NCI-H526 treated with DMSO at 0.1 percent for 48 hours (cell line): ENCODE measurements at regions not wholly inside any gene's neighbourhood (a gene's known extent, or its start where the extent isn't known, plus 50 kb on each side); places are given as distances from the start of the nearest gene placed in this dataset.
A peak's percentile ranks its signal among the peaks of the same experiment; 100 is the strongest.

ENCODE experiments used
- DNase-seq: peaks from one replicate; lab custom pipeline; 2025; lab: John Stamatoyannopoulos, UW

- peak; percentile 81 for DNase-seq
These were observed 61.7 kb upstream of the PSD2 start for GRCh38 chr5:139733698-139734538.

- no peak for DNase-seq
These were observed 61.1 kb upstream of the PSD2 start for GRCh38 chr5:139734539-139734916.

GRCh38 chr5:139738193-139739149 lies 57.1 kb upstream of the PSD2 start:
- DNase-seq: no peak

DNA sequence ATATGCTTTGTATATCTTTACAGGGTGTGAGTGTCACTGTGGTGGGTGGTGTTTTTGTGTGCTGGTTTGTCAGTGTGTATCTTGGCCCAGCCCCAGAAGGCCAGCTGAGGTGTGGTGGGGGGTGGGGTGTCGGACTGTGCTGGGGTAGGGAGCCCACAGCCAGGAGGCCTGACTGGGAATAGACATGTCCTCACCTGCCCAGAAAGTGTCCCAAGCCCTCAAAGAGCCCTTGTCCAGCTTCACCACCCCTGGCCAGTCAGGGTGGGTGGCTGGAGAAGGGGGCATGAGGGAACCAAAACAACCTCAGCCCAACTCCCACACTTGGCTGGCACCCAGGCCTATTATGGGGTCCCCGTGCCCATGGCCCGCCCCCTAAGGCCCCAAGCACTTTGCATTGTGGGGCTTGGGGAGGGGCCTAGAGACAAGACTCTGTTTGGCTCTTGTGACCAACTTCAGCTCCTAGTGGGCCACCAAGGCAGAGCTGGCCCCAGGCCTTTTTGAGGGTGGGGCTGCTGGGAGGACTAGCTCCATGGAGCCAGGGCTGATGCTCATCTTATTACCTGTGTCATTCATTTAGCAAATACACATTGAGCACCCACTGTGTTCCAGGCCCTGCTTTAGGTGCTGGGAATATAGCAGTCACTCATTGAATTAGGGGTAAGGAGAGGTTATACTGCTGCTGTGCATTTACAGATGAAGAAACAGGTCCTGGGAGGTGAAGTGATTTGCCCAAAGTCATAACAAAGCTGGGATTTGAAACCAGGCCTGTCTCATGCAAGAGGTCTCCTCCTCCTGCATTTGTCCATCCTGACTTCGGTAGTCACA lies 56.2 kb upstream of the PSD2 start:
- DNase-seq: no peak

DNA sequence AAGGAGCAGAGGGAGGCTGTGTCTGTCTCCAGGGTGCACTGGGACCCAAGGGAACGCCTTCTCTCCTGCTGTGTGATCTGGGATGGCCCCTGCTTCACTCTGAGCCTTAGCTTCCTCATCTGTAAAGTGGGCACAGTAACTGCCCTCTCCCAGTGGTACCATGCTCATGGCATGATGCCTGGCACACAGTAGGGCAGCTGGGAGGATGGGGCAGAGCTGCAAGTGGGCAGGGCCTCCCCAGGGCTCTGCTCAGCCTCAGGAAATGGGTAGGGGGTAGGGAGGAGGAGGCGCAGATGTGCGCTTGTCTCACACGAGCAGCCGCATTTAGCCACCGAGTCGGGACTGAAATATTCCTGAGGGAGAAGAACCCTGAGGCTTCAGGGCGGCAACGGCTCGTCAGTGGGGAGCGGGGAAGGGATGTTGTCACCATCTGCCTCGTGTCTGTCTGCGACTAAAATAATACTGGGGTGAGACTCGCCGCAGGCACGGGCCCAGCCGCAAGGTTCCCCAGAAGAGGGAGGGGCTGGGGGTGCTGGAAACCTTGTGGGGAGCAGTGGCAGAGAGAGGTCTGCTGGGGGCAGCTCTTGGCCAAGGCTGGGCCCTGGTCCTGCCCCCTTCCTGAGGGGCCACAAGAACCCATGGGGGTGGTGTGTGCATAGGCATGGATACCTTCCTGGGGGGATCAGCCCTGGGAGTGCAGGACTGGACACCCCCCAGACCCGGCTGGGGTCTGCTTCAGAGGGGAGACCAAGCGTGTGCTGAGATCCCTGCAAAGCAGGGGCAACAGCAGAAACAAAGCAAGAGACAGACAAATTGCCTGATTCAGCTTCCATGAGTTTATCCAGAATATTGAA lies 55.2 kb upstream of the PSD2 start:
- DNase-seq: no peak

GRCh38 chr5:139740992-139741672 lies 54.5 kb upstream of the PSD2 start:
- DNase-seq: no peak

DNA sequence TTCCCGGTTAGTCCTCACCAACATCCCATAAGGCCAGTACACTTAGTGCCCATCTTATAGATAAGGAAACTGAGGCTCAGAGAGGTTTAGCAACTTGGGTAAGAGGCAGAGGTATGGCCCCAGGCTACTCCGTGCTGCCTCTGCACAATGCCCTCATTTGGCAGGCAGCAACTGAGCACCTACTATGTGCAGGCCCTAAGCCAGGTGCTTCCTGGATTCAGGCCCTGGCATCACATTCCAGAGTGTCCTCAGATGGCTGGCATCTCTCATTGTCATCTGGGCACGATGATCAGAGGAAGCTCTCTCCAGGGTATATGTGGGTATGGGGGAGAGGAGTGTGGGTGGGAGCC lies 53.8 kb upstream of the PSD2 start:
- DNase-seq: no peak

- no peak for DNase-seq
These were observed 53.3 kb upstream of the PSD2 start for GRCh38 chr5:139742173-139742903.

DNA sequence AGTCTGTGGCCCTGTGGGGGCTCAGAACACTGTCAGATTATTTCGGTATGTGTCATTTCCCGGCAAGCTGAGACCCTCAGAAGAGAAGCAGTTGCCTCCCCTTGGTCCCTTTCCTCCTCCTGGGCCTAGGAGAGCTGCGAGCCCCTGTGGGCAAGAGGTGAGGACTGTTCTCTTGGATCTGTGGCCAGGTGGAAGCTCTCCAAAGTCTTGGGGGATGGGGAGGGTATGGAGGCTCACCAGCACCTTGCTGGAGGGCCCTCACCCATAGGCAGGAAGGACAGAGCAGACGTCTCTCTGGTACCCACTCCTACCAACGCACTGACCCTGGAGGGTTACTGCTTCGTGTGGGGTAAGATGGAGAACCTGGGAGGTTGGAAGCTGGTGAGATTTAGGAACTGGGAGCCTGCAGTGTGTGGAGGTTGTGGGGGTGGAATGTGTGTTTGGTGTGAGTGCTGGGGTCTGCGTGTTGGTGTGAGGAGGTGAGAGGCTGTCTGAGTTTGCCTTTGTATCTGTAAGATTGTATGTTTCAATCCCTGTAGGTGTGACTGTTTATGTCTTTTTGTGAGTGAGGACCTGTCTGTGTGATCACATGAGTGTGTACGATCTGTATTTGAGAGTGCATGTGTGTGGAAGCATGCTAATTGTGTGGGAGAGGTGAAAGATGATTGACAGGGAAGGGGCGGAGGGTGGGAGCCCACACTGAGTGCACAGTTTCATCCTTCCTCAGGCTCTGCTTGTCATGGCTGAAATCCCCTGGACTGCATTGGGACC lies 52.4 kb upstream of the PSD2 start:
- peak; percentile 29 for DNase-seq

DNA sequence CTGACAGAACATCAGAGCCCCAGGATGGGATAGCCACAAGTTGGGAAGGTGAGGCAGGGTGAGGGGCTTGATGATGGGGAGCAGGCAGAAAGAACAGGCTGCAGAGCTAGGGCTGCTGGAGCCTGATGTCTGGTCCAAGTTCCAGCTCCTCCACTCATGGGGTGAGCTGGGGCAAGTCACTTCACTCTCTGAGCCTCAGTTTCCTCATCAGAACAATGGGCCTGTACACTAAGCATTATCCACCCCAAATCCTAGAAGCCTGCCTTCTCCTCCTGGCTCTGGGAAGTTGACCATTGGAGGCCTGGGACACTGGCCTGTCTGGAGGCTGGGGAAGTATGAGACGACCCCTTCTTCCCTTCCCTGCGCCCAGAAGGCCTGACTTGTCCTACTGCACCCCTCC lies 51.8 kb upstream of the PSD2 start:
- no peak for DNase-seq

- no peak for DNase-seq
These were observed 51.0 kb upstream of the PSD2 start for GRCh38 chr5:139744471-139745131.

DNA sequence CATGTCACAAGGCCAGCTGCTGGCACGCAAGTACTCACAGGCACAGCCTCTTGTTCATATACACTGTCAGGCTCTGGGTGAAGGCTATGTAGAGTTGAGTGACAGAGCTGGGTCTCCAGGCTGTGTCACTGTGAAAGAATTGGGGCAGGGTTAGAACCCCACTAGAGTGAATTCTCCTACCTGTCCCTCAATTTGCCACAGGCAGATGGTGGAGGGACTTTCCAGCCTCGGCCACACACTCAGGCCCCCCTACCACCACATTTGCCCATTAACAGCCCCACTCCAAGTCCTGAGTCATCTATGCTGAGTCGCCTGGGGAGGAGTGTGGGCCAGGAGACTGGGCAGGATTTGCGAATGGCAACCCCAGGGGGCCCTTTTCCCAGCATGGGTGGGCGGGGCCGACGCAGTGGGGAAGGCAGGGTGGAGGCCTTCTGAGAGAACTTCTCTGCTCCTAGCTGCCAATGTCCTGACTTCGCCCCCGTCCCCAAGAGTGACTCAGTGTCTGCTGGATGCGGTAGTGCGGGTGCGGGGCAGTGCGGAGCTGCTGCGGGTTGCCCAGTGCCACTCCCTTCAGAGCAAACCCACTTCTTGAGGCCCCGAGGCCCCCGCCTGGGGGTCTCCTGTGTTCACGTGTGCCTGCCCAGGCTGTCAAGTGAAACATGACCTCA lies 50.3 kb upstream of the PSD2 start:
- no peak for DNase-seq

DNA sequence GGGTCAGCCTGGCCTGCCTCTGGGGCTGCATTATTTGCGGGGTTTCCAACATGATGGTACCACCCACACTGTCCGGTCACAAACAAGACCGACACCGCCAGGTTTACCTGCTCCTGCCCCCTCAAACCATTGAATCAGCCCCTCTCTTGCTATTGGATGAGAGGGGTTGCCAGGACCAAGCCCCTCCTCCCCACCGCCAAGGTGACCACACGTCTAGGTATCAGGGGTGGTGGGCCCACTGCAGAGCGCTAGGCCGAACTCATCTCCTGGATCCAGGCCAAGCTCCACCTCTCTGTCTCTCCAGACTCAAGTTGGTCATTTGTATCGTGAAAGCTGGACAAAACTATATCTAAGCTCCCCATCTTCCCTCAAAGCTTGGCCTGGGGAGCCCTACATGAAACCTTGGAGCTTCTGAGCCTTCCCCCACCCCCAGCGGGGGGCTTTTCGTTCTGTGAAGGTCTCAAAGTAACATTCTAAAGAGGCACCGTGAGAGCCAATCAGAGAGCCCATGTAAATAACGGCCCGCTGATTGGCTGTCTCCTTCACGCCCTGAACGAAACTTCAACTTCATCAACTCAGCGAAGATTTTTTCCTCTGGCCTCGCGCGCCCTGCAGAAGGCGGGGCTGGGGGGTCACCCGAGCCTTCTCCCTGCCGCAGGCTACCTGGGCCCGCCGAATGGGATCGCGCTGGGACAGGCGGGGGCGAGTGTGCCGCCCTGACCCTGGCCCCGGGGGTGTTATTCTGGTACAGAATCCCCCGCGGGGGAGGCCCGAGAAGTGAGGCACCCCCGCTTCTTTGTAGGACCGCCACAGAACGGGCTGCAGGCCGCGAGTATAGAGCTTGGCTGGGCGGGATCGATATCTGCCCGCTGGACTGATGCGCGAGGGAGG lies 49.6 kb upstream of the PSD2 start:
- DNase-seq: no peak
